Activated T-cell treated with anti-CD3 and anti-CD28 coated beads, Interleukin-2, amount 50 U/mL, for 48 hours (primary cell): ENCODE measurements at regions not wholly inside any gene's neighbourhood (a gene's known extent, or its start where the extent isn't known, plus 50 kb on each side); places are given as distances from the start of the nearest gene placed in this dataset.

ENCODE experiments used
- DNase-seq, 2 experiments: peaks; one replicate each; pipeline ENCODE4 v3.0.0-alpha.2; 2020

DNA sequence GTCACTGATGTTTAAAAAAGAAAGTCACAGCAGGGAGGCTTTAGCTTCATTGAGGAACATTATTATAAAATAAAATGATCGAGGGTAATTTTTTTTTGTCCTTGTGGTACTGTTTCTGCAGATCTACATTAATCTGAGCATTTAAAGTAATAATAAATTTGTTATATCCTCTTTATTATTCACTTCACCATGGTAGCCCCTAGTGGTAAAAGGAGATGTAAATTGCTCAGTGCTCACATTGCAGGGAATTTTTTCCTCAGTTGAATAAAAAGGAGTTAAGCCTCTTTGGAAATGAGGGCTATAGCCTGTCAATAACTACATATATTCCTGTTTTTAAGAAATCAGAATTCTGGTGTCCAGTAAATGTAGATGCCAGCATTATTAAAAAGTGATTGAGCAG, 99.7 kb upstream of the VPREB1 start:
- no peak for DNase-seq

DNA sequence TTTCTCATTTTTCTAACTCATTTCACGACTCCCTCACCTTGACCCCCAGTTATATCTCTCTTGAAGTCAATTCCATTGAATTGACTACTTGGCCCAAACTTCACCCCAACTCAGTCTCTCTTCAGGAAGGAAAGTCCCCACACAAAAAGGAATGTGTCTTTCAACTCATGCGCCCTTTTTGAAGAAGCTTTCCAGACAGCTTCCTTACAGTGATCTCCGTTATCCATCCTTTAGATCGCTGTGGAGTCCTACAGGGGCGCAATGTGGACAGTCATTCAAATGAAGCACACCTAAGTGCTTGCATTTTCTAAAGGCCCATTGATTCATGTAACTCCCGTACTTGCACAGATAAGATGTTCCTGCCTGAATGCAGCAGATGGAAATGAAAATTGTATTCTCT, 101.1 kb upstream of the VPREB1 start:
- no peak for DNase-seq

DNA sequence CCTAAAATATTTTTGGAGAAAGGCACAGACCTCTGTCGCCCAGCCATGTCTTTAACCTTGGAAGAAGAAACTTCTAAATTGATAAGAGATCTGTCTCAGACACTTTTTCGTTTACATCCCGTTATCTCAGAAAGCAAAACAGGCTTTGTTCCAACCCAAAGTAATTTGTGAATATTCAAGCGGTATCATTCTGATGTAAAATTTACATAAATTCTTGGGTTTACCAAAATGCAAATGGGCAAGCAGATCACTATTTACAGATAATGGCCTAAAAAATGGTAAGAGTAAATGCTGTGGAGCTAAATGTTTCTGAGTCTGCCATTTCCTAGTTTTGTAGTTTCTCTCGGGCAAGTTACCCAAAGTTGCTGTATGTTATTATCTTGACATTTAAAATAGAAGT, 101.9 kb upstream of the VPREB1 start:
- no peak for DNase-seq

DNA sequence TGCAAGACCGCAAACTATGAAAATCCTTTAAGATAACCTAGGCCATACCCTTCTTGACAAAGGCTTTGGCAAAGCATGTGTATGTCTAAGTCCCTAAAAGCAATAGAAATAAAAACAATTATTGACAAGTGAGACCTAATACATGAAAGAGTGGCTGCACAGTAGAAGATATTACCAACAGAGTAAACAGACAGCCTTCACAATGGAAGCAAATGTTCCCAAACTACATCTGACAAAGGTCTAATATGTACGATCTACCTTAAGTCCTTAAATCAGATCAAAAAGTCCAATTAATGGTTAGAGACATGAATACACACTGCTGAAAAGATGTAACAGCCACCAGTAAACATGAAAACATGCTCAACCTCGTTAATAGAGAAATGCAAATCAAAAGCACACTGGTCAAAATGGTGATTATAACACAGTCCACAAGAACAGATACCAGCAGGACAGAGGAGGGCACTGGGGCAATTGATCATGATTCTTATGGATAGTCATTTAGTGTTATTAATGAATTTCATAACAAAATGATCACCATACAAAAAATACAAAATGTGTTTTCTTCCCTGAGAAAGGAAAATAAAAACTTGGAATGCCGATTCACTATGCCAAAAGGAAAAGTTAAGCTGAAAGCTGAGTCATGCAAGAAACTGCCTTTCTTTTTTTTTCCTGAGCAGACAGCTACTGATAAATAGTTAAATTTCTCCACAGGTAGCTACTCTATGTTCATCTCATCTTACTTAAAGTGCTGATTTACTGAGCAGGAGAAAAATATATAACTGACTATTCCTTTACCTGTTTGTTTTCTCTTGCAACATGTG, 102.6 kb upstream of the VPREB1 start:
- no peak for DNase-seq

DNA sequence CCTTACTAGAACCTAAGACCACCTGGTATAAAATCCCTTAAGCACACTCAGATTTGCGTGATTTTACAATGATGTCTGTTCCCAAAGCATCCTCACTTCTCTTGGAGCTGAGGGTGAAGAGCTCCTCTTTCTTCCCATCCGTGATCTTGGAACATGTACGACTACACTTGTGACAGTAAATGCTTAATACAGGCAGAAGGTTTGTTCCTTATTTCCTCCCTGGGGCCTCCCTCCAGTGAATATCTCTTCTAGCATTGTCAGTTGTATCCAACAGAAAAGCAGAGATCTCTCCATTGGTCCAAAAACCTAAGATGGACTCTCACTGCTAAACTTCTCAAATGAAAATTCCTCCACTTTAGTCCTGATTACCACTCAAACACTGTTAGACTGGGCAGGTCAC, 103.6 kb upstream of the VPREB1 start:
- DNase-seq: no peak

DNA sequence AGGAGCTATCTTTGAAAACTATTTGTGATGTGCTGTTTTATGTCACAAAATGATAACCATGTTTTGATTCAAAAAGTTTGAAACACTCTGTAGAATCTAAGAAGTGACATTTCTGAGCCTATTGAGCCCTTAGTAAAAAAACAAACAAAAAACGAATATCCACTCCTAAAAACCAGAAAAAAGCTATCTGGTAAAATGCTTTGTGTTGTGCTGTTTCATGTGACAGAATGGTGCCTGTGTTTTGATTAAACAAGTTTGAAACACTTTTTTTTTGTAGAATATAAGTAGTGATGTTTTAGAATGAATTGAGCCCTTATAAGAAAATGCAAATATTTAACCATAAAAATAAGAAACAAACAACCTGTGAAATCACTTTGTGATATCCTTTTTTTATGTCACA, 105.2 kb upstream of the VPREB1 start:
- no peak for DNase-seq

DNA sequence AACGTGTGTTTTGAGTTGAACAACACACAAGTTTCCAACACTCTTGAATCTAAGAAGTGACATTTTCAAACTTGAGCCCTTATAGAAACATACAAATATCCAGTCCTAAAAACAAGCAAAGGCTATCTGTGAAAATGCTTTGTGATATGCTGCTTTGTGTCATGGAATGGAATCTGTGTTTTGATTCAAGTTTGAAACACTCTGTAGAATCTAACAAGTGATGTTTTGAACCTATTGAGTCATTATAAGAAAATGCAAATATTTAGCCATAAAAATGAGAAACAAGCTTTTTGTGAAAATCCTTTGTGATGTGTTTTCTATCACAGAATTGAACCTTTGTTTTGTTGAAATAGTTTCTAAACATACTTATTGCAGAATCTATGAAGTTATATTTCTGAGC, 105.7 kb upstream of the VPREB1 start:
- DNase-seq: no peak

DNA sequence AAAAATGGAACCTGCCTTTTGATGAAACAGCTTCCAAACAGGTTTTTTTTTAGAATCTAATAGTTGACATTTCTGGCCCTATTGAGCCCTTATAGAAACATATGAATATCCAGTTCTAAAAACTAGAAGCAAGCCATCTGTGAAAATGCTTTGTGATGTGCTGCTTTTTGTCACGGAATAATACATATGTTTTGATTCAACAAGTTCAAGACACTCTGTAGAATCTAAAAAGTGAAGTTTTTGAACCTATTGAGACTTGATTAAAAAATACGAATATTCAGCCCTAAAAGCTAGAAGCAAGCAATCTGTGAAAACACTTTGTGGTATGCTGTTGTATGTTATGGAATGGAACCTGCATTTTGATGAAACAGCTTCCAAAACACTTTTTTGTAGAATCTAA, 106.7 kb upstream of the VPREB1 start:
- no peak for DNase-seq

DNA sequence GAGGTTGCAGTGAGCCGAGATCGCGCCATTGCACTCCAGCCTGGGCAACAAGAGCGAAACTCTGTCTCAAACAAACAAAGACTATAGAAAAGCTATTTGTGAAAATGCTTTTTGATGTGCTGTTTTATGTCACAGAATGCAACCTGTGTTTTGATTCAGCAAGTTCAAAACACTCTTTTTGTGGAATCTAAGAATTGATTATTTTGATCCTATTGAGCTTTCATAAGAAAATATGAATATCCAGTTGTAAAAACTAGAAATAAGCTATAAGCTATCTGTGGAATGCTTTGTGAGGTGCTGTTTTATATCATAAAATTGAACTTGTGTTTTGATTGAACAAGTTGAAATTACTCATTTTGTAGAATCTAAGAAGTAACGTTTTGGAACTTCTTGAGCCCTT, 110.7 kb upstream of the VPREB1 start:
- no peak for DNase-seq

DNA sequence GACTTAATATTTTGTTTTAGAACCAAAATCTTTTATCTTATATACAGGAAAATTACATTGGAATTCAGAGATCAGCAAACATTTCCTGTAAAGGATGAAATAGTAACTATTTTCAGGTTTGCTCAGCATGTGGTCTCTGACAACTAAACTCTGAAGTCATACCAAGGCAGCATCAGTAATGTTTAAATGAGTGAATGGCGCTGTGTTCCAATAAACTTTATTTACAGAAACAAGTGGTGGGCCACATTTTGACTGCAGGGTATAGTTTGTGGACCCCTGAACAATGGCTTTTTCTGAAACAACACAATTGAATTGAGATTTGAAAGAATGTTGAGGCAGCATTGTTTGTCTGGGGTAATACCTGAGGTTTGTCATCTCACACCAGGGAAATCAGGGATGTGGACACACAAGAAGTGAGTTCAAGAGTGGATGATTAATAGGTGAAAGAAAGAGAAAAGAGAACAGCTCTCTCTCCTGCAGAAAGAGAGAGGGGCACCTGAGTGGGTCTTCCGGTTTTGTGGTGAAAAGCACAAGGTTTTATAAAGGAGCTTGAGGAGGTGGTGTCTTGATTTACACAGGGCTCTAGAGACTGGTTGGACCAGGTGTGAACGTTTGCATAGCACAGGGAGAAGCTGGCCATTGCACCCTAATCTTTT, 113.5 kb upstream of the VPREB1 start:
- DNase-seq: no peak

DNA sequence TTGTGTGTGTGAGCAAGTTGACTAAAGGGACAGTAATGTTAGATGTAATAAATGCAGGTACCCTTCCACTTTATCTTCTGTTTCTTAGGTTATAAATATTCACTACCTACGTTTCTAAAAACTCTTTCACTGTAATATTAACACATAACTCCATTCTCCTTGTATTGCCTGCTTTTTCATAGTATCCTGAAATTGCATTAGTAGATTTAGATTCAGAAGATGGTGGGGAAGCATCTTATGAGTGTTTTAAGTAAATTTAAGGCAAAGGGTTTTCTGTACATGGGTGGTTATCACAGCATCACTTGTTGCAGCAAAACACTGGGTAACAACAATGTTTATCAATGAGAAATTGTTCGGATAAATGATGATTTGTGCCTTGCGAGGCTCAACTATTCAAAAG, 115.2 kb upstream of the VPREB1 start:
- no peak for DNase-seq

DNA sequence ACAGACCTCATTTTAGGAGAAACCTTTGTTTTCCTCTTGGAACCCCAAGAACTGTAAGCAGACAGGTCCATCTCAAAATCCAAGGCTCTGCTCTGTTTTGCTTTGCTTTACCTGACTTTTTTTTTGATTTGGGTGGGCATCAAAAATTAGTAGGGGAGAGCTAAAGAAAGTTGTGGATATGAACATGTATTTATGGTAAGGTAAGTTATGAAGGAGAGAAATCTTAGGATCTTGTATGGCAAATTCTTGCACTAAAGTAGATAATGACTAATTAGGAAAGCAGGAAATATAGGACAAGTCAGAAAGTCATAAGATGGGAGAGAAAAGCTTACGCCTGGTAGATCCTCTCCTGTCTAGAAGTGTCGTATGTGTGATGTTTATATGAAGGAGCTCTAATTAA, 116.1 kb upstream of the VPREB1 start:
- no peak for DNase-seq

DNA sequence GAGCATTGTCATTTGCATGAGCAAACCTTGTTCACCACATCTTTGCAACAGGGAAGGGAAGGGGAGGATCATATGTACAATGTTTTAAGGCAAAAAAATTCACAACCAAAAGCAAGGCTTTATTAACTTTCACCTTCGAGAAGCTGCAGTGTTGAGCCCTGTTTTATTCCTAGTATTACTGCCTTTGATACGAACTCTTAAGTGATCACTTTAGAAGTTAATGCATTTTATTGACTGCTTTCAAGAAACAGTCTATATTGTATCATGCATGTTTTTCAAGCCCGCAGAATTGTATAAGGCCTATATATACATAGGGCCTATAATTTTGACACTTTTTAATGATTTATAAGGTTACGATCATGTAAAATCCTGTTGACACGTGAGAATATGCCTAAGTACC, 117.5 kb upstream of the VPREB1 start:
- no peak for DNase-seq

DNA sequence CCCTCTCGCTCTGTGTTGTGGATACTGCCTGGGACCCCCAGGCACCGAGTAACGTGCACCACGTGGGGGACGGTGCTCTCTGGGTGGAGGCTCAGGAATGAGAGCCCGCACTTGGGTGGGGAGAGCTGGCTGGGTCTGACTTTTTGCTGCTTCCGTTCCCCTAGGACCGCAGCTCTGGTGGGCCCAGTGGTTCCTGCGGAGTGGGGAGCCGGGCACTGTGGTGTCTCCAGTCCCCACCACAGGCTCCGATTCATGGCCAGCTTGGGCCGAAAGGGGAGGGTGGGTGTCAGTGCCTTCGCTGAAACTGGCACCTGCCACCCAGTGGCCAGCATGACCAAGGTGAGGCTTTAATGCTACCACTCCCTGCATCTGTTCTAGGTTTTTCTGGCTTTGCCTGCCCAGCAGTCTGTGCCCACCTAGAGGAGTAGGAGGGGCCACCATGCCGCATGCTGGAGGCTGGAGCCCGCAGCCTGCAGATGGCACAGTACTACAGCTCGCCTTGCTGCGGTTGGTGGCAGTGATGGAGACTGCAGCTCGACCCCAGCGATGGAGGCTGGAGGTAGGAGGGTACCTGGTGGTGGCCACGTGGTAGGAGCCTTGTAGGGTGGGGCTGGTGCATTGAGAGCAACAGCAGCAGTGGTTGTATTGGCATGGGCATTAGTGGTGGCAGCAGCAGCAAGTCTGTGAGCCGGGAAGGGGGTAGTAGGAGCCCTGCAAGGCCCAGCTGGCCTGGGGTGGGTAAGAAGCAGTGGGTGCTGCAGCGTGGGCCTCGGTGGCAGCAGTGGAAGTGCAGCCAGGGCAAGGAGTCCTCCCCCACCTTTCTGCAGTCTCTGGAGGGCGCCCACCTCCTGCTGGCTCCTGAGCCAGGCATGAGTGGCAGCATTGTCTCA, 118.8 kb upstream of the VPREB1 start:
- DNase-seq: no peak

DNA sequence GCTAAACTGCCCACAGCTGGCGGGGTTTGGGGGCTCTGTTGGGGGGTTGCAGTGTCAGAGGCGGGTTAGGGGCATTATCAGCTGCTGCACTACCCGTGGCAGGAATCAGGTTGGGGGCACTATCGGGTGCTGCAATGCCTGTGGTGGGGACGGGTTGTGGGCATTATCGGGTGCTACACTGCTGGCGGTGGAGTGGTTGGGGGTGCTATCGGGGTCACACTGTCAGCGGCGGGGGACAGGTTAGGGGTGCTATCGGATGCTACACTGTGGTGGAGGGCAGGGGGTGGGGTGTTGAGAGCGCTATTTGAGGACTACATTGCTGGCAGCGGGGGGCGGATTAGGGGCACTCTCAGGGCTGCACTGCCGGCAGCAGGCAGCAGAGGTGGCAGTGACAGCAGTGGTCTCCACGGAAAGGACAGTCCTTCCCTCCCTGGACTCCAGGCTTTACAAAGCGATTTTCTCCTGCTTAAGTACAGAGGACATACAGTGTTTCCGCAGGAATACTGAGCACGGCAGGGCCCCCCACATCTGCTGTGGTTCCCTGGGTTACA, 119.5 kb upstream of the VPREB1 start:
- DNase-seq: no peak

DNA sequence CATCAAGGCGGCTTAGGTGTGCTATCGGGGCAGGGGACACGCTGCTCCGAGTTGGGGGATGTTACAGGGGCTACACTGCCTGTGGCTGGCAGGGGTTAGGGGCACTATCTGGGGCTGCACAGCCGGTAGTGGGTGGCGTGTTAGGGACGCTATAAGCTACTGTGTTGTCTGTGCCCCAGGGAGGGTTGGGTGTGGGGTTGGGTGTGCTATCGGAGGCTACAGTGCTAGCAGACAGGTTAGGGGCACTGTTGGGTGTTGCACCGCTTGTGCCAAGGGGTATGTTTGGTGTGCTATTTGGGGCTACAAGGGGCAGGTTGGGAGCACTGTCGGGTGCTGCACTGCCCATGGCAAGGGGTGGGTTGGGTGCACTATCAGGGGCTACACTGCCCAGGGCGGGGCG, 120.2 kb upstream of the VPREB1 start:
- no peak for DNase-seq

DNA sequence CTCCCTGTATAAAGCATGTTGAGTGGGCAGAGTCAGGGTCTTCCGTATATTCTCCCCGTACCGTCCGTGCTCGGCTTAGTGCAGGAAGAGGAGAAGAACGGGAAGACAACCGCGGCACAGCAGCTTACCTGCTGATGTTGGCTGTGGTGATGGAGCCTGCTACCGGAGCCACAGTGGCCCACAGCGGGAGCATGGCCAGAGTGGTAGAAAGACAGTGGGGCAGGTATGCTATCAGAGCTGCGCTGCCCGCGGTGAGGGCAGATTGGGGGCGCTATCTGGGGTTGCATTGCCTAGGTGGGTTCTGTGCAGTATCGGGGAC, 120.7 kb upstream of the VPREB1 start:
- no peak for DNase-seq

DNA sequence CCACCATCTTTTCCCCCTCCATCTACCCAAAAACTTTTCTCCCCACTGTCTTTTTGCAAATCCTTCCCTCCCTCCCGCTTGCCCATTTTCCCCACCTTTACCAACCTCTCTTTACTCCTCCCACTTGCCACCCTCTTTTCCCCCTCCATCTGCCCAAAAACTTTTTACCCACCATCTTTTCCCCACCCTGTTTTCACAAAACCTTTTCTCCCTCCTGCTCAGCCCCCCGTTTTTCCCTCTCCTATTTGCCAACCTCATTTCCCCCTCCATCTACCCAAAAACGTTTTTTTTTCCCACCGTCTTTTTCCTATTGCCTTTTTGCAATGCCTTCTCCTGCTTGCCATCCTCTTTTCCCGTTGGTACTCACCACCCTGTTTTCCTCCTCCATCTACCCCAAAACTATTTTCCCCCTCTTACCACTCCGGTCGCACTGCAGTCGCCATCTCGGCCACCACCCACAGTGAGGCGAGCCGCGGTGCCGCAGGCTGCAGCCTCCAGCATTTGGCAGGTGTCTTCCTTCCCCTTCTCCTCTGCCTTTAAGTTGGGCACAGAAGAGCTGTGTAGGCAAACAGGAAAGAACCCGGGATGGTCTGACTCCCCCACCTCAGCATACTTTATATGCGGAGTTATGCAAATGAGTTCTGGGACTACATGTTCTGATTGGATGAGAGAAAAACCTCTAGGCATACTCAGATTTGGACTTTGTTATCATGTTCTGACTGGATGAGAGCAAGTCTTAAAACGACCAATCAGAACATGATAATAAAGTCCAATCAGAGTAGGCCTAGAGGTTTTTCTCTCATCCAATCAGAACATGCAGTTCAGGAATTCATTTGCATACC, 121.2 kb upstream of the VPREB1 start:
- DNase-seq: no peak

DNA sequence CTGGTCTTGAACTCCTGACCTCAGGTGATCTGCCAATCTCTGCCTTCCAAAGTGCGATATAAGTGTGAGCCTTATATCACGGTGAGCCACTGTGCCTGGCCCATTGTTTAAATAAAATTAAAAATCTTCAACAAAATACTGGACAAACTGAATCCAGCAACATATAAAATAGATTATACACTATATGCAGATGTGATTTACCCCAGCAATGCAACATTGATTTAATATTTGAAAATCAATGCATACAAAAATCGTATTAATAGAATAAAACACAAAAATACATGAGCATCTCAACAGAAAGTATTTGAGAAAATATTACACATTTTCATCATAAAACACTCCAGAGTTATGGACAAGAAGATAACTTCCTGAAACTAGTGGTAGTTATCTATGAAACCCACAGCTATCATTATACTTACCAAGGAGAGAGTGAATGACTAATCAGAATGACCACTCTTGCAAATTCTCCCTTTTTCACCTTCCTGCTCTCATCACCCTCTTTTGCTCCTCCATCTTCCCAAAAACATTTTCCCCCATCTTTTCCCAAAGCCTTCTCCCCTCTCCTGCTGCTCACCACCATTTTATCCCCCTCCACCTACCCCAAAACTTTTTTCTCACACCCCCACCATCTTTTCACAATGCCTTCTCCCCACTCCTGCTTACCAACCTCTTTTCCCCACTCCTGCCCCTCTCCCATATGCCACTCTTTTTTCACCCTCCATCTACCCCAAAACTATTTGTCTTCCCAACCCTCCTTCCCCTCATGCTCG, 122.1 kb upstream of the VPREB1 start:
- no peak for DNase-seq

DNA sequence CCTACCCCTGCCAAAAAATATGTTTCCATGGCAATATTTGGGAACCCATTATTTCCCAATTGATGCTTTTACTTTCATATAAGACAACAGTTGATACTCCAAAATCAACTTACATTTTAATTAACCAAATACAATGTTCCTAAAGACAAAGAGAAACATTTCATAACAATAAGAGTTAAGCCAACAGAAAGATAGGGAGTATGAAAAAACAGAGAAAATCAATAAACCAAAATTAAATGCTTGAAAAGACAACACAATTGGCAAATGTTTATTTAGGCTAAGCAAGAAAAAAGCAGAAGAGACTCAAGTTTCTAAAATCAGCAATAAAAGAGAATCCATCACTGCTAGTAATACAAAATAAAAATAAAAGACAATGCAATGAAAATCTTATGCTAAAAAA, 123.1 kb upstream of the VPREB1 start:
- DNase-seq: no peak

DNA sequence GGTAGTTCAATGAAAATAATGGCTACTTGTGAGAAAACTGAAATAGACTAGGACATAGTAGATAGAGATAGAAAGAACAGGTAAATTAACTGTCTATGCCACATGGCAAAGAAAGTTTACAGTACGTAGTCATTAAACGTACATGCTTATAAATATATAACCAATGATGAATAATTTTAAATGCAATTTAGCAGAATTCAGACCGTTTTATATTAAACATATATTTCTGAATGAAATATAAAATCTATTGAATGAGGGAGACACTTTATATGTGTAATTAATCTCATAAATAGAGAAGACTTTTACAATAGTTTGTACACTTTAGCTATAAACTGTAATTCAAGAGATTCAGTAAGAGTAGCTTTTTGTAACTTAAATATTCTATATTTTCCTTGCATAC, 124.4 kb upstream of the VPREB1 start:
- DNase-seq: no peak

DNA sequence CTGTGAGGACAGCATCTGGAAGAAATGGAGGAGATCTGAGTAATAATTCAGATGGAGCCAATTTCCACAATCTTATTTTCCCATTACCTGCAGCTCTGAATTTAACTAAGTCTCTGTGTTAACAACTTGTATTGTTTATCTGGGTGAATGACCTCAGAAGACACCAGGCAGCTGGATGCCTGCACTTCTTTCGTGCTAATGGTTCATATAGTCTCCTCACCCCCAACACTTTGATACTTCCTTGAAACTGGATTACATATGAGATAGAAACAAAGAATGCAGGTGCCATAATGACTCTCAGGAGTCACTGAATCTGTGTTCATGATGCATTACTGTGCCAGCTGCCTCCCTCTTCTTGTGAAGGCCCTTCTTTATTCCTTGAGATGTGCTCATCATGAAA, 125.6 kb upstream of the VPREB1 start:
- no peak for DNase-seq
